Tibial nerve (tissue), 4 donors: ENCODE measurements at regions not wholly inside any gene's neighbourhood (a gene's known extent, or its start where the extent isn't known, plus 50 kb on each side); places are given as distances from the start of the nearest gene placed in this dataset.

Experiments used
- EP300 ChIP-seq, 2 donors: sonication (generic); formaldehyde crosslinking; IDR thresholded peaks; one replicate each; pipeline ENCODE4 v1.6.1; 2017; ENCODE audit warnings: antibody characterized with exemption in 2 of 2, mild to moderate bottlenecking in 1 of 2
- POLR2A ChIP-seq, 2 donors: fragments of 450-650 bp; IDR thresholded peaks; one replicate each; pipeline ENCODE4 v1.6.1; 2017; ENCODE audit warnings: antibody characterized with exemption in 2 of 2, mild to moderate bottlenecking in 2 of 2, moderate library complexity in 2 of 2
- TF ChIP-seq, protein P1 (sequence below), 5 experiments: fragments of 200-600 bp in 3 of 5; fragments of 450-650 bp in 2 of 5; sonication (generic) in 3 of 5; IDR thresholded peaks; one replicate each; pipeline ENCODE4 v1.5.1; 2016 to 2019; ENCODE audit warnings: antibody characterized with exemption in 5 of 5, mild to moderate bottlenecking in 3 of 5, moderate library complexity in 2 of 5

DNA sequence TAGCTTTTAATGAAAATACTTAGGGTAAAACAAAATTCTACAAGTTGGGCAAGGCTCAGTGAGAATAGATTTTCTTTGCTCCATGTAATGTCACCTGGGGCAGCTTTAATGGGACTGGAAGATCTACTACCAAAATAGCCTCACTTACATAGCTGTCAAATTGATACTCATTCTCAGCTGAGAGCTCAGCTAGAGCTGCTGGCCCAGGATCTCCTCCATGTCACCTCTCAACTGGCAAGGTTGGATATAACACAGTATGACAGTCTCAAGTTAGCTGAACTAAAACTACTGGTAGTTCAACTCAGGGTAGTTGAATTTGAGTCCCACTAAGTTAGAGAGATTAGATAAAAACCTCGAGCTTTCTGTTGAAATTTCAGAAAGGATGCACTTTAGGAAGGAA, 218.5 kb upstream of the PLSCR5 start:
- TF ChIP-seq POLR2A (IDR thresholded peaks at IDR 0.05) (no peak), EP300 (IDR thresholded peaks at IDR 0.05) (no peak)
- TF ChIP-seq, protein P1, sequence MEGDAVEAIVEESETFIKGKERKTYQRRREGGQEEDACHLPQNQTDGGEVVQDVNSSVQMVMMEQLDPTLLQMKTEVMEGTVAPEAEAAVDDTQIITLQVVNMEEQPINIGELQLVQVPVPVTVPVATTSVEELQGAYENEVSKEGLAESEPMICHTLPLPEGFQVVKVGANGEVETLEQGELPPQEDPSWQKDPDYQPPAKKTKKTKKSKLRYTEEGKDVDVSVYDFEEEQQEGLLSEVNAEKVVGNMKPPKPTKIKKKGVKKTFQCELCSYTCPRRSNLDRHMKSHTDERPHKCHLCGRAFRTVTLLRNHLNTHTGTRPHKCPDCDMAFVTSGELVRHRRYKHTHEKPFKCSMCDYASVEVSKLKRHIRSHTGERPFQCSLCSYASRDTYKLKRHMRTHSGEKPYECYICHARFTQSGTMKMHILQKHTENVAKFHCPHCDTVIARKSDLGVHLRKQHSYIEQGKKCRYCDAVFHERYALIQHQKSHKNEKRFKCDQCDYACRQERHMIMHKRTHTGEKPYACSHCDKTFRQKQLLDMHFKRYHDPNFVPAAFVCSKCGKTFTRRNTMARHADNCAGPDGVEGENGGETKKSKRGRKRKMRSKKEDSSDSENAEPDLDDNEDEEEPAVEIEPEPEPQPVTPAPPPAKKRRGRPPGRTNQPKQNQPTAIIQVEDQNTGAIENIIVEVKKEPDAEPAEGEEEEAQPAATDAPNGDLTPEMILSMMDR (IDR thresholded peaks at IDR 0.05), result no peak
